K562 (cell line): ENCODE measurements at regions not wholly inside any gene's neighbourhood (a gene's known extent, or its start where the extent isn't known, plus 50 kb on each side); places are given as distances from the start of the nearest gene placed in this dataset.

Source experiments
- ATF3 ChIP-seq, 2 experiments: fragments of 450-650 bp in 1 of 2; sonication (generic) in 1 of 2; formaldehyde crosslinking in 1 of 2; IDR thresholded peaks in 1 of 2; conservative IDR thresholded peaks in 1 of 2; 2 replicates each; pipeline versions ENCODE4 v1.6.1 to v1.8.1; 2016 to 2023; ENCODE audit warnings: mild to moderate bottlenecking in 2 of 2, moderate library complexity in 2 of 2, inconsistent platforms in 1 of 2, missing genetic modification reagents in 1 of 2
- CHD2 ChIP-seq: IDR thresholded peaks from 2 replicates; pipeline ENCODE4 v1.6.1; 2011; ENCODE audit warnings: low read depth, low read length
- STAT6 ChIP-seq: sonication (generic); formaldehyde crosslinking; IDR thresholded peaks from 2 replicates; pipeline ENCODE4 v1.8.1; 2023; ENCODE audit warnings: mild to moderate bottlenecking, missing genetic modification reagents
- ZNF143 ChIP-seq: sonication (generic); formaldehyde crosslinking; IDR thresholded peaks from 2 replicates; pipeline ENCODE4 v1.9.0; 2022; ENCODE audit warnings: mild to moderate bottlenecking, missing genetic modification reagents
- TF ChIP-seq, protein P1 (sequence below), 3 experiments: IDR thresholded peaks in 2 of 3; conservative IDR thresholded peaks in 1 of 3; 2 replicates each; pipeline ENCODE4 v1.5.1; 2011 to 2012; ENCODE audit warnings: low read length in 3 of 3, mild to moderate bottlenecking in 3 of 3, control low read depth in 2 of 3, improper control_type of control experiment in 1 of 3, inconsistent platforms in 1 of 3, low read depth in 1 of 3, mixed read lengths in 1 of 3, moderate library complexity in 1 of 3; ENCODE audit not compliant: insufficient read depth in 2 of 3

DNA sequence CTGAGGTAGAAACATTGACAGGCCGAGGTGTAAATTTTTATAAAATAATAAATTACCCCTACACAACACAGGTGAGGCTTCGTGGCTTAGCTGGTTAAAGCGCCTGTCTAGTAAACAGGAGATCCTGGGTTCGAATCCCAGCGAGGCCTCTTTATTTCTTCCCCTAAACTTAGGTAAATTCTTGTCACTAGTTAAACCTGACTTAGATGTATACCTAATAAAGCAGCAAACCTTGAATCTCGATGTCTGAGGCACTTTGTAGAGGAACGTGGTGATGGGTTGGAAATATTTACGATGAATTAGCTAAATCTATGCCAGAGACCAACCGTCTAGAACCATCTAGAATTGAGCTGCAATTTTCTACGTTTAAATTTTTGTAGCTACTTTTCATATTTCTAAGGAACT is 185.6 kb downstream of the OR2B2 start:
- TF ChIP-seq ATF3 (IDR thresholded peaks at IDR 0.05) (no peak), ATF3 (CRISPR knock-in tag; conservative IDR thresholded peaks at IDR 0.05) (no peak), CHD2 (no peak), ZNF143 (CRISPR knock-in tag) (no peak), STAT6 (CRISPR knock-in tag) (no peak)
- TF ChIP-seq, protein P1, sequence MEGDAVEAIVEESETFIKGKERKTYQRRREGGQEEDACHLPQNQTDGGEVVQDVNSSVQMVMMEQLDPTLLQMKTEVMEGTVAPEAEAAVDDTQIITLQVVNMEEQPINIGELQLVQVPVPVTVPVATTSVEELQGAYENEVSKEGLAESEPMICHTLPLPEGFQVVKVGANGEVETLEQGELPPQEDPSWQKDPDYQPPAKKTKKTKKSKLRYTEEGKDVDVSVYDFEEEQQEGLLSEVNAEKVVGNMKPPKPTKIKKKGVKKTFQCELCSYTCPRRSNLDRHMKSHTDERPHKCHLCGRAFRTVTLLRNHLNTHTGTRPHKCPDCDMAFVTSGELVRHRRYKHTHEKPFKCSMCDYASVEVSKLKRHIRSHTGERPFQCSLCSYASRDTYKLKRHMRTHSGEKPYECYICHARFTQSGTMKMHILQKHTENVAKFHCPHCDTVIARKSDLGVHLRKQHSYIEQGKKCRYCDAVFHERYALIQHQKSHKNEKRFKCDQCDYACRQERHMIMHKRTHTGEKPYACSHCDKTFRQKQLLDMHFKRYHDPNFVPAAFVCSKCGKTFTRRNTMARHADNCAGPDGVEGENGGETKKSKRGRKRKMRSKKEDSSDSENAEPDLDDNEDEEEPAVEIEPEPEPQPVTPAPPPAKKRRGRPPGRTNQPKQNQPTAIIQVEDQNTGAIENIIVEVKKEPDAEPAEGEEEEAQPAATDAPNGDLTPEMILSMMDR (IDR thresholded peaks at IDR 0.05 in 2 of 3, conservative IDR thresholded peaks at IDR 0.05 in 1 of 3; ENCODE audit: insufficient read depth in 2 of 3, low read depth in 1 of 3, low read length in 3 of 3), result no peak
